Left lung (tissue), 4 donors: ENCODE measurements at regions not wholly inside any gene's neighbourhood (a gene's known extent, or its start where the extent isn't known, plus 50 kb on each side); places are given as distances from the start of the nearest gene placed in this dataset.

Source experiments
- ATAC-seq: fragments of 200-7000 bp; cut with Tn5 transposase; one replicate; pipeline ENCODE4 v1.9.1; 2020; ENCODE audit warnings: moderate library complexity
- DNase-seq, 4 donors: peaks; one replicate each; pipeline ENCODE4 v3.0.0-alpha.2; 2013 to 2020
- H3K27ac ChIP-seq, 2 donors: fragments of 200-600 bp; sonication (generic) in 1 of 2; one replicate each; pipeline versions ENCODE4 v1.5.0 to v1.8.0; 2020 to 2021
- H3K27me3 ChIP-seq, 2 donors: fragments of 200-600 bp; sonication (generic) in 1 of 2; one replicate each; pipeline versions ENCODE4 v1.5.0 to v1.8.0; 2020 to 2021
- H3K36me3 ChIP-seq, 2 donors: fragments of 200-600 bp; sonication (generic) in 1 of 2; one replicate each; pipeline versions ENCODE4 v1.5.0 to v1.8.0; 2020 to 2021
- H3K4me1 ChIP-seq, 2 donors: fragments of 200-600 bp; one replicate each; pipeline ENCODE4 v1.8.0; 2021
- H3K4me3 ChIP-seq, 2 donors: fragments of 200-600 bp; sonication (generic) in 1 of 2; one replicate each; pipeline versions ENCODE4 v1.5.0 to v1.8.0; 2020 to 2021; ENCODE audit warnings: mild to moderate bottlenecking in 1 of 2
- H3K9me3 ChIP-seq, 2 donors: fragments of 200-600 bp; sonication (generic) in 1 of 2; one replicate each; pipeline versions ENCODE4 v1.5.0 to v1.8.0; 2020 to 2021
- CTCF ChIP-seq, 2 donors: fragments of 200-600 bp; sonication (generic) in 1 of 2; IDR thresholded peaks; one replicate each; pipeline versions ENCODE4 v1.5.0 to v1.8.0; 2021; ENCODE audit warnings: antibody characterized with exemption in 2 of 2
- intact Hi-C, 2 donors: fragments of 100-400 bp; cut with DNase I; formaldehyde crosslinking; loops; one replicate each; pipeline versions ENCODE4 v1.11.2 to v1.14.2; 2022
- donor health status: DM: no; HTN: yes; CAD: no.
- donor health status: DM: no; HTN: no; CAD: no.

DNA sequence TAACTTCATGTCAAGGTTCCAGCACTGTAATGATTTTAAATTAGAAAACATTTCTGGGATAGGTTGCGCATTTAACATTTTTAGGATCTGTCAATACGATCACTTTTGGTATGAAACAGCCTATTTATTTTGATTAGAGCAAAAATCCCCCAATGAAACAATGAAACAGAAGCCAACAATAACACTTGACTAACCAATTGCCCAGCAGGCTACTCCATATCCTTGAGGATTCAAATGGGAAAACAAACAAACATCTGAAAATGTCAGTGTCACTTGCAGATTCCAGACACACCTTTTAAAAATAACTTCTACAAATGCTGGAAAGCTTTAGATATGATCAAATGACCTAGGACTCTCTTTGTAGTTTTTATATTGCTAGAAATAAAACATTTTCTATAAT is 1412.5 kb upstream of the PRR20A start:
- H3K36me3 ChIP-seq, result no peaks in the 10 kb centered on the region
- DNase-seq (no peak), ATAC-seq (no peak)
- H3K4me3 ChIP-seq, result no peak overlapping the region
- no peak overlapping the region for H3K27ac ChIP-seq
- no peaks in the 10 kb centered on the region for H3K4me1 ChIP-seq
- no peak for TF ChIP-seq CTCF (IDR thresholded peaks at IDR 0.05)
- H3K27me3 ChIP-seq, result no peaks in the 10 kb centered on the region
- no peaks in the 10 kb centered on the region for H3K9me3 ChIP-seq
- intact Hi-C loops, result no loop called here

DNA sequence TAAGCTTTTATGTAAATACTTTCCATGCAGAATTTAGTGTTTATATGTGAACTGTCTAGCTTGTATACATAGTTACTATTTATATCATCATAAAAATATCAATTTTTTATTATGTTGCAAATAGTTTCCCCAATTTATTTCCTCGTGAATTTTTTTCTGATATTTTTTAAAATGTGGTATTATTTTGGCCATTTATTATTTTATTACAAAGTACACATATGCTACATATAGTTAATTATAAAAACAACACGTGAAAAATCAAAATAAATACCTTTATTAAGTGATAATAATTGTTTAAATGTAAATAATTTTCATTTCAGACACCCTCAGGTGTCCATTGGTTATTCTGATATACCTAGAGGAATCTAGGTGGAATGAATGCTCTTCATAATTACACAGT is 1394.9 kb upstream of the PRR20A start:
- intact Hi-C loops, result no loop called here
- Histone ChIP-seq H3K4me3 (no peak overlapping the region), H3K27ac (no peak overlapping the region), H3K4me1 (no peaks in the 10 kb centered on the region), H3K27me3 (no peaks in the 10 kb centered on the region), H3K36me3 (no peaks in the 10 kb centered on the region), H3K9me3 (no peaks in the 10 kb centered on the region)
- ATAC-seq (no peak), DNase-seq (no peak)
- no peak for TF ChIP-seq CTCF (IDR thresholded peaks at IDR 0.05)

- no peak for DNase-seq
- no peaks in the 10 kb centered on the region for H3K9me3 ChIP-seq
- H3K27ac ChIP-seq, result no peak overlapping the region
- ATAC-seq, result no peak
- H3K36me3 ChIP-seq, result no peaks in the 10 kb centered on the region
- H3K4me1 ChIP-seq, result no peaks in the 10 kb centered on the region
- intact Hi-C loops, result no loop called here
- H3K4me3 ChIP-seq, result no peak overlapping the region
- no peaks in the 10 kb centered on the region for H3K27me3 ChIP-seq
- no peak for TF ChIP-seq CTCF (IDR thresholded peaks at IDR 0.05)
These were observed 1378.7 kb upstream of the PRR20A start for GRCh38 chr13:55761986-55762385.

GRCh38 chr13:55777612-55778011 is 1363.1 kb upstream of the PRR20A start:
- Histone ChIP-seq H3K36me3 (no peaks in the 10 kb centered on the region), H3K27ac (no peak overlapping the region), H3K4me1 (no peaks in the 10 kb centered on the region), H3K27me3 (no peaks in the 10 kb centered on the region), H3K4me3 (no peak overlapping the region), H3K9me3 (no peaks in the 10 kb centered on the region)
- intact Hi-C loops, result no loop called here
- TF ChIP-seq CTCF (IDR thresholded peaks at IDR 0.05), result no peak
- no peak for DNase-seq
- no peak for ATAC-seq

DNA sequence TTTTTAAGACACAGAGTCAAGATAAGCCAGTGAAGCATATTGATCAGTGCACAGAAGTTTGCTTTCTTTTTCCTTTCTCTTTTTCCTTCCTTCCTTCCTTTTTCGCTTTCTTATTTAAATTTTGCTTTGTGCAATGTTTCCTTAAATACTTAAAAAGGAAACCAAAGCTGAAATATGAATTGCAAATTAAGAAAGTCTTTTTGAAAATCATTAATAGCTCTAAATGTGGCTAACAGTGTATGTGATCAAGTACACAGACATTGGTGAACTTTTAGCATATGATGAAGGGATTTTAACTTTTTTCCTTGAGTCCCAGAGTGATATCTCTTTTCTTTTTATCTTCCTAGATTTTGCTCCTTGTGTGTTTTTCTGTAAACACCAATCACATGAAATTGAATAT is 1356.9 kb upstream of the PRR20A start:
- intact Hi-C loops, result no loop called here
- Histone ChIP-seq H3K27me3 (no peaks in the 10 kb centered on the region), H3K9me3 (no peaks in the 10 kb centered on the region), H3K27ac (no peak overlapping the region), H3K4me1 (no peaks in the 10 kb centered on the region), H3K4me3 (no peak overlapping the region), H3K36me3 (no peaks in the 10 kb centered on the region)
- no peak for TF ChIP-seq CTCF (IDR thresholded peaks at IDR 0.05)
- DNase-seq (no peak), ATAC-seq (no peak)
